Breast epithelium (tissue), 3 donors: ENCODE measurements at regions not wholly inside any gene's neighbourhood (a gene's known extent, or its start where the extent isn't known, plus 50 kb on each side); places are given as distances from the start of the nearest gene placed in this dataset.

Experiments
- CTCF ChIP-seq, 3 donors: fragments of 450-650 bp; IDR thresholded peaks; one replicate each; pipeline ENCODE4 v1.5.1; 2016 to 2017; ENCODE audit warnings: antibody characterized with exemption in 3 of 3, mild to moderate bottlenecking in 3 of 3, moderate library complexity in 3 of 3
- POLR2A ChIP-seq: fragments of 450-650 bp; IDR thresholded peaks from one replicate; pipeline ENCODE4 v1.6.1; 2016; ENCODE audit warnings: antibody characterized with exemption, mild to moderate bottlenecking, moderate library complexity
- POLR2AphosphoS5 ChIP-seq, 3 donors: sonication (generic); formaldehyde crosslinking; IDR thresholded peaks; one replicate each; pipeline ENCODE4 v1.6.1; 2017; ENCODE audit warnings: antibody characterized with exemption in 3 of 3

- TF ChIP-seq CTCF (IDR thresholded peaks at IDR 0.05) (no peak), POLR2A (no peak), POLR2AphosphoS5 (IDR thresholded peaks at IDR 0.05) (no peak)
Observed at GRCh38 chr5:117731446-117731845, 1156.8 kb upstream of the SEMA6A start.
